ENCODE measurements at regions not wholly inside any gene's neighbourhood (a gene's known extent, or its start where the extent isn't known, plus 50 kb on each side); places are given as distances from the start of the nearest gene placed in this dataset.

DNA sequence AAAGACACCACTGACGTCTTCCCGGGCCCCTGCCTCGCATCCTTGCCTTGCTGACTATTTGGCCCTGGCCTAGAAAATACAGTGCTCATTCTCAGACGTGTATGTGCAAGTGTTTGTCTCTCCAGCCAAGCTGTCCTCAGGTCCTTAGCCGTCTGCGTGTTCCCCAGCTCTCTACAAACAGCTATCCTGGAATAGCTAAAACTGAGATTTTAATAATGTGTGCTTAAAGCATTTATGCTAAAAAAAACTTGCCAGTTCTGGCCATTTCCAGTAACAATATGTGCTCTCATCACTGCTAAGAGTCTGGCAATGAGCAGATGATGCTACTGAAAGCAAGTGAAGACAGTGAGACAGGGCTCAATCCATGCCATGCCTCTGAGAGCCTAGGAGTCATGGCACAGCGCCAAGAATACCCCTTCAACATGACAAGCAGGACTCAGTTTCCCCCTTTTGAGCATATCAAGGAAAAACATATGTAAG lies 55.7 kb downstream of the IRF2BP2 start:
- no peak for DNase-seq (ENCODE audit: low read depth in 2 of 2)

DNA sequence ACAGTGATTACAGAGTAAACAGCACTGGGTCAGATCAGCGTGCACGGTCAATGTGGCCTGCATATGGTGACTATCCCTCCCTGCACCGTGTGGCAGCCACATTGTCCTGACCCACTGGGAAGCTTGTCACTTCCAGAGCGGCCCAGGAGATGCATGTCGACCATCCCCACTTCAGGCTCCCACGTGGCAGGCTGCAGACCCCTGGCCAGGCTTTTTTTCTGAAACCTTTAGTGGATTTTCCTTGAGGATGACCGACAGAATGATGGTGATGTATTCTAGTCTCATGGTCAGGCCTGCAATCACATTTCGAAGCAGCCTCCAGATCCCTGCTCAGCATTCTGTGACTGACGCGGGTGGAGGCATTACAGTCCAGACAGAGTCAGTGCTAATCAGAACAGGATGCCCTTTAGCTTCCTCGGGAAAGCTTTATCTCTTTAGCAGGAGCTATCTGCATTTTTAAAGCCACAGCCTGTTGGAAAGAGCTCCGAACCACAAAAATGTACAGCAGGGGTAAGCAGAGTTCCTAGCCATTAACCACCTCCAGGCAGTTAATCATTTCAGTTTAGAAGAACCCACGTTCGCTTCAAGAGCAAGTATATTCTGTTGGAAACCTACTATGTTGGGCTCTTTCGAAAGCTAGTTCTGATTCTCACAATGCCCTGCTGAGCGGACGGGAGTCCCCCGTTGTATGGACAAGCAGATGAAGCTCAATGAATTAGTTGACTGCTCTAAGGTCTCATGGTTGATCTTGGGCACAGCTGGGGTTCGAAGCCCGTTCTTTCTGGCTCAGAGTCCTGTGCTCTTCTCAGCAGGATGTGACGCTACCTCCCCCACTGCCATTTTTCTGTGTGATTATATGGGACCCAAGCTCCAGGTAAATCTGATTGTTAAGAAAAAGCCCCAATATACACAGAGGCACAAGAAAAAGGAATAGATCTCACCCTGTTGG lies 56.5 kb downstream of the IRF2BP2 start:
- DNase-seq (ENCODE audit: low read depth in 2 of 2) = no peak

DNA sequence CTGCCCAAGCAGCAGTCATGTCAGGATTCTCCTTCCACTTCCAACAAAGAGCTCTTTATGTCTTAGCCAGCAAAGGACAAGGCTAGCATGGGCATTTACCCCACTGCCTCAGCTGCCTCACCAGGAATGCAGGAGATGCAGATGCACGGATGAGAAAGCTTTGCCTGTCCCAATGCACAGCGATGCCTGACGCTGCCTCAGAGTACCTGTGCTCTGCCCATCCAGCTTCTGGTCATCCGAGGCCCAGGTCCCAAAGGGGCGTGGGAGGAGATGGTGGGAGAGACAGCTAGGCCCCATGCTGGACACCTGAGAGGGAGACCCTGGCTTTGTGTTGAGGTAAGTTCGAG lies 59.0 kb downstream of the IRF2BP2 start:
- DNase-seq (ENCODE audit: low read depth in 2 of 2) = no peak

DNA sequence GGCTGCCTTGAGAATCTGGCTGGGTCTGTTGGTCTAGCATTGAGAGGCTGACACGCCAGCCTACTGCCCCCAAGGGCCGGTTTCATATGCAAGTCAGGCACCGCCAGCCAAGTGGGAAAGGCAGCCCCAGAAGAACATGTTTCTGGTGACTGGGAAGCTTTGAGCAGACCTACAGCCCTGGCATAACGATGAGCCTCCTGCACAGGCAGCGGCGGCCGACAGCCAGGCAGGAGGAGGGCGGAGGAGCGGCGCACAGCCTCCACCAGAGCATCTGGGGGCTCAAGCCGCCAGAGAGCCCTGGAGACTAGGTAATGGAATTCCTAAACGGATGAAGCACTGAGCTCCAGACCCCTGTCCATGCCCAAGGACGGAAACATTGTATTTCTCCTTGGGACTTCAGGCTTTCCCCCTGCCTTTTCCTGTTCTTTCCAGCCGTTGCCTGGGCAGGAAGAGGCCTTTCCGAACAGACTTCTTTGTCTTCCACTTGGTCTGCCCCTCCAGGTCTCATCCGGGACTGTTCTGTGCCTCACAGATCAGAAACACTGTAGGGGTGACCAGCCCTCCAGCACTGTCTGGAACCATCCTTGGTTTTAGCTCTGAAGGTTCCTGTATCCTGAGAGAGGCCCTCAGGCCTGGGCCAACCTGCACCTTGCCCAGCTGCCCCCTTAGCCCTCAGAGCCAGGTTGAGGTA lies 59.5 kb downstream of the IRF2BP2 start:
- no peak for DNase-seq (ENCODE audit: low read depth in 2 of 2)

DNA sequence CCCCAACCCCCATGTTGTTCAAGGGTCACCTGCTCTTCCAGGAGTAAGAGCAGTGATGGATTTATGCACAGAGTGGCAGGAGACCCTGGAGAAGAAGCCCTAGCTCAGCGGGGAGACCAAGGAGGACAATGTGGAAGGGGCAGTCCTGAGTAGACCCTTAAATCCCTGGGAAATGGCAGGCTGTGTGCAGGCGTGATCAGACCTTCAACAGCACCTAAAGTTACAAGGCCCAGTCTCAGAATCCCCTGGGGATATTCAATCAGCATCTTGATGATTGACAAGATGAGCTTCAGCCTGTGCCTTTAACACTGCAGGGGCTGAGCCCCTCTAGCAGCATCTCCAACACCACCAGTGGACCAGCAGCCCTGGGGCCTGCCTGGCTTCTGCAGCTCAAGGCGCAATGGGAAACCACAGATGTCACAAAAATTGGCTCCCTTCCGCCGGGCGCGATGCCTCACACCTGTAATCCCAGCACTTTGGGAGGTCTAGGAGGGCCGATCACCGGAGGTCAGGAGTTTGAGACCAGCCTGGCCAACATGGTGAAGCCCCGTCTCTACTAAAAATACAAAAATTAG lies 60.4 kb downstream of the IRF2BP2 start:
- DNase-seq (ENCODE audit: low read depth in 2 of 2) = no peak

DNA sequence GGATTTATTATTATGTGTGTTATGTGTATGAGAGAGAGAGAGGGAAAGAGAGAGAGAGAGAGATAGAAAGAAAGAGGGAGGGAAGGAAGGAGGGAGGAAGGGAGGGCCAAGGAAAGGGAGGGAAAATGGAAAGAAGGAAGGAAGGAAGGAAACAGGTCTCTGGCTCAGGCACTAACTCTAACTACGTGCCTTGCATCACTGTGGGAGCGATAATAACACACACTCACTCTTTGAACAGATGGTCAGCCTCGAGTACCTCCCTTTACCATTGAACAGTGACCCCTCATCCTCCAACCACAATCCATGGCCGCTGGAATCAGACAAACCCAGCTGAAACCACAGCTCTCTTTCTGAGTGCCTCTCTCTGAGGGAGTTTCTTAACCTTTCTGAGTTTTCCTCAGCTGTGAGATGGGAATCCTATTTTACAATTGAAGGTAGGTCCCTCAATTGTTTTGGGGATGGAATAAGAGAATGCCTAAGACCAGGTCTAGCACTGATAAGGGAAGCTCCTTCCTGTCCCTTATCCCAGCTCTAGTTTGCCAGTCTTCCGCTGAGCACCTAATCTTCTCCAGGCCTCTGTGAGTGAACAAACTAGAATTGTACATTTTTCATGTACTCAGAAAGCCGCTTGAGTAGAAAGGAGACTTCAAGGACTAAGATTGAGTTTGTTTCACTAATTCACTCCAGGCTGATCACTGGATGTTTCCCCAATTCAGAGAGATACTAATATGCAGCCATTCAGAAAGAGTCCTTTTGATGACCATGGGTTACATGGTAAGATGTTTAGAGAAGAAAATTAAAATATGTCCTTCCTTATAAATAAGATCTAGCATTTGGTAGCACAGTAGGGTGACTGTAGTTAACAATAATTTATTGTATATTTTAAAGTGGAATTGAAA lies 62.8 kb downstream of the IRF2BP2 start:
- DNase-seq (ENCODE audit: low read depth in 2 of 2) = no peak

DNA sequence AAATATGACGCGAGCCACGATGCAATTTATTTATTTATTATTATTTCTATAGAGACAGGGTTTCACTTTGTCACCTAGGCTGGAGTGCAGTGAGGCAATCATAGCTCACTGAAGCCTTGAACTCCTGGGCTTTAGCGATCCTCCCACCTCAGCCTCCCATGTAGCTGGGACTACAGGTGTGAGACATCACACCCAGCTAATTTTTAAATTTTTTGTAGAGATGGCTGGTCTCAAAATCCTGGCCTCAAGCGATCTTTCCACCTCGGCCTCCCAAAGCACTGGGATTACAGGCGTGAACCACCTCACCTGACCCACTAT lies 63.6 kb downstream of the IRF2BP2 start:
- DNase-seq (ENCODE audit: low read depth in 2 of 2) = no peak

DNA sequence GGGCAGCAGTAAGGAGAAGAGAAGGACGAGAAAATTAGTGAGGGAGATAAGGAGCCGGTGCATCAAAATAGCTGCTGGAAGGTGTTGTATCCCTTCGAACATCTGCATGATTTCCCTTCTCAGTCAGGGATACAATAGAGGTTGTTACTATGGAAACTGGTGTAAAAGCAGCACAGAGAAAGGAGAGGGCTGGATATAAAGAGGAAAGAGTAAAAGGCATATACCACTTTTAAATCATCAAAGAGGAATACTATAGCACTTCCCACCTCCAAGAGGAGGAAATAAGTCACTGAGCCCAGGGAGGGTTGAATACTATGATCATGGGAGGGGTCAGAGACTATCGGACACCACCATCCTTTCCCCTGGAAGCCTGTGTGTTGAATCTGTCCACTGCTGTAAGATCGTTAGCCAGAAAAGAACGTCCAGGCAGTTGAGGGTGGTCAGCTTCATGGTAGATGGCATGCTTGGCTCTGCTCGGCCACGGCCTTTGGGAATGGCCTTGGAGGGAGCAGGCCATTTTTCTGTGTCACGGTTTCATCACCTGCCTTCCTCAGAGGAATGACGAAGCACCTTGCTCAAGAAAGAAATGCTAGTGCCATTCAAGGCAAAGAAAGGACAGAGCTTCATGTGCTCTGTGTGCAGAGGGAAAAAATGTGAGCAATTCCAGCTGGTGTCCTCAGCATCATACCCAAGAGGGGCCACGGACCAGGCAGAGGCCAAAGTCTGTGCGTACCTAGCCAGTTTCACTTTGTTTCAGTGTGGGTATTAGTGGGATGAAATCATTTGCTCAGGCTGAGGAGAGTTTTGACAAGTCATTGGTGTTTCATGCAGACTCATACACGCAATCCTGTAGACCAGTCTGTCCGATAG lies 64.2 kb downstream of the IRF2BP2 start:
- DNase-seq (ENCODE audit: low read depth in 2 of 2) = no peak

DNA sequence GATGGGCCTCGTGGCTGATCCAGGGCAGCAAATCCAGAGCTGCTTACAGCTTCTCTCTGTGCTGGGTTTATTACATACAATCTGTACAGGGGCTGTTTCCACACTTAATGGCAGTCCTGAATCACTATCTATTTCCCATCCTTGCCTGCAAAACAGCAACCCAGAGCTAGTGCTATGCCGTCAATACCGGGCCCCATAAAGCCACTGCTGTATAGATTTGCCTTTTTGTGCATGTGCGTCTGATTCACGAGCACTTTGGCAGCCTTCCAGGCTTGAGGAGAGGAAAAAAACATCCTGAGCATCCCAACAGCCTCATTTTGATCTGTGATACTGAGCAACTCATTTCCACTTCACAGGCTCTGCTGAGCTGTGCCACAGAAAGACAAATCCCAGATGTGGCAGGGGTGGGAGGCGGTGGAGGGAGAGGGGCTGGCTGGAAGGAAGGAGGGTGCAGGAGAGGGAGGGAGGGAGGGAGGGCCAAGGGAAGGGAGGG lies 65.2 kb upstream of the TARBP1 start:
- DNase-seq (ENCODE audit: low read depth in 2 of 2) = peak in 1 of 2 donors; percentile 16

DNA sequence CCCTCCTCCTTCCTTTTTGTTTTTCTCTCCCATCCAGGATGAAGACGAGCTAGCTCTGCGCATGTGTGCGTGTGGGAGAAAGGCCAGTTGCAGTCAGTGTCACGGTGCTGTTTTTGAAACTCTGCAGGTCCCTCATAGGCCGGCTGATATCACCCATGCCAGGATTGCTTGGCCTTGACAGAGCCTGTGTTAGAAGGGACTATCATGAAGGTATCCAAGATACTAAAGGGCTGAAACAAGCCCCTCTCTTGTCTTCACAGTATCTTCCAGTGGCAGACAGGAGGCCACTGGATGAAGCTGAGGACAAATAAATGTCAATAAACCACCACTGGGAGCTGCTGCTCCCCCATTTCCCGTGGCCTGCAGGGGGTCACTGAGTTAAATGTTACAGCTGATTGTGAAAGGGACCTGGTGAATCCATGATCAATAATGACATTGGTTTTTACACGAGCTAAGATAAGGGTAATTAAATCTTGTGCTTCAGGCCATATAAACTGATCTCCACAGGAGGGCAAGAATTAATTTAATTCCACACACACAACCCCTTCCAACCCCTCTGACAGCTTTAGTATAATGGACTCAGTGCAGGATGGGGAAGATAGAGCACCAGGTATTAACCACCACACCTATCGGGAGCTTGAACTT lies 64.6 kb upstream of the TARBP1 start:
- DNase-seq (ENCODE audit: low read depth in 2 of 2) = no peak

DNA sequence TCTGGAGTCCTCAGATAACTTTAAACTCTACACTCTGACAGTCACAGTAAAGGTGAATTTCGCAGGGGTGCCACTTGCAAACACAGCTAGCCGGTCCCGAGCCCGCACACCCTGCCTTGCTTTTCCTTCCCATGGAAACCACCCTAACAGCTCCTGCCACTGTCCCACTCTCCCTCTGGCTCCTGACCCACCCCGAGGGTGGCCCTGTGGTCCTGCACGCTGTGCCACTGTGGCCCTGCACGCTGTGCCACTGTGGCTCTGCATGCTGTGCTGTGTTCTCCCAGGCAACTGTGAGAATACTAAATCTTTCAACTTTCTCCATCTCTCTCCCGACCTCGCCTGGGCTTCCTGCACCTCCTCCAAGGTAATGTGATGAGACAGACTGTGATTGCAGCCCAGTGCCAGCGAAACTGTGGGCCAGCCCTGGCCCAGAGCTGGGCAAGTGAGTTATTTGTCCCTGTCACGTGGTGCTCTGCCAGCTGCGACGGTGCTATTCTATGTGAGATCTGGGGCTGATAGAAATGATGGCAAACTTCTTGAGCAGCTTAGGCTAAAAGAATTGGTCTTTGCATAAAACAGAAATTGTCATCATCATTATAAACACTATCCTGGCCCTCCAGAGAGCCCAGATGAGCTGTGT lies 63.4 kb upstream of the TARBP1 start:
- no peak for DNase-seq (ENCODE audit: low read depth in 2 of 2)

DNA sequence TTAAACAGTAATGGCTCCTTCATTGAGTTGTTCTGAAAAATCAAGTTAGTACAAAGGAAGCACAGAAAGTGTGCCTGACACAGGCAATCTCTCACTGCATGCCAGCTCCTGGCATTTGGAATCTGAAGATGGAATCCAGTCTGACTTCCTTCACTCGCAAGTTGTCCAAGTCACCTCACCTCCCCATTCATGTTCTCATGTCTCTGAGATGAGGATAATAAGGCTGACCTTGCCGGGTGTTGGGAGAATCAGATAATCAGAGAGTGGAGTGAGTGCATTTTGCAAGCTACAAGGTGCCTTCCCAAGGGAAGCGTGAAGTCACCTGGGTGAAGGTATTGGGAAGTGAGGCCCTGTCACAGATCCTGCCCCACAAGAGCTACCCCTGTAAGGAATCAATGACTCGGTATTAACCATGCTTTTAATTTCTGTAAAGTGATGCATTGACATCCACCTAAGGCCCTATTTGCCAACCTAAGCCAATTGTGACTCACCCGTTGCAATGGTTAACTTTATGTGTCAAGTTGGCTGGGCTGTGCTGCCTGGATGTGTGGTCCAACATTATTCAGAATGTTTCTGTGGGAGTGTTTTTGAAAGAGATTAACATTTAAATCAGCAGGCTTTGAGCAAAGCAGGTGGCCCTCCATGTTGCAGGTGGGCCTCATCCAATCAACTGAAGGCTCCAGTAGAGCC lies 62.5 kb upstream of the TARBP1 start:
- no peak for DNase-seq (ENCODE audit: low read depth in 2 of 2)

DNA sequence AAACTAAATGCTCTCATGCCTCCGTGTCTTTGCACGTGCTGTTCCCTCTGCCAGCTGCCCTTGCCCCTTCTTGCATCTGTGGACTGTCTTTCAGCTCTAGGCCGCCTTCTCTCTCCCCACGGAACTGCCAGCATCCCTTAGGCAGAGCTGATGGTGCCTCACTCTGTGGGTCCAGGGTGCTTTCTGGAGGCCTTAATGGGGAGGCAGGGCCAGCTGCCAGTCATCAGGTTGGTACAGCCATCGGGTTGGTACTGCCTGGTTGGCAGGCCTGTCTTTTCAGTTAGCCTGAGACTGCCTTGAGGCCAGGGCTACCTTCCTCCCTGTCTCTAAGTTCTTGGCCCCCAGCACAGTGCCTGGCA lies 61.4 kb upstream of the TARBP1 start:
- DNase-seq (ENCODE audit: low read depth in 2 of 2) = no peak

DNA sequence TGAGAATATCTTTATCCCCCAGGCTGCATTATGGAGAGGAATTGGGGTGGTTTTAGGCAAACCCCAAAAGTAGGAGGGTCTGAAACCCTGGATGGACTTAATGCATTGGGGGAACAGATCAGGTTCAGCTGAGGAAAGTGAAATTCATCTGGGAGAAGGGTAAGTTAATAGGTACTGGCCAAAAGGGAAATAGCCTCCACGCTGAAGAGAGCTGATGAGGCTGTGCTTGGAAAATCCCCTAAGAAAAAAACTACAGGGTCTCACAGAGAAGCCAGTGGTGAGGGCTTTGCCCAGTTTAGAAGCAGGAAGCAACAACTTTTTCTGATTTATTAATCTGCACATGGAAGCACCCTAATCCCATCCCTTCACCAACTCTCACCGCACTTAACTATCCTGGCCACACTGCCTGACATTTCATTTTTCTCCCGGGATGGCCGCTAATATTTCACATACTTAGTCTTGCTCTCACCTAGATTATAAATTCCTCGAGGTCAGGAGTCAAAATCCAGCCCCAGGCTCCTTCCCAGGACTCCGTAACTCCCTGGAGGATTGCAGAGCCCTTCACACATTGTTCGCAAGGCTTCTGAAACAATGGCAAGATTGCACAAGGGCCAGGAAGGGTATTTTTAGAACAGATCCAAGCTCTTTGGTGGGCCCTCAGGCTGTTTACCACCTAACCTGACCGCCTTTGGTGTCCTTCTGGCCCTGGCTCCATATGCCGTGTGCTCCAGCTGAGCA lies 60.9 kb upstream of the TARBP1 start:
- no peak for DNase-seq (ENCODE audit: low read depth in 2 of 2)

DNA sequence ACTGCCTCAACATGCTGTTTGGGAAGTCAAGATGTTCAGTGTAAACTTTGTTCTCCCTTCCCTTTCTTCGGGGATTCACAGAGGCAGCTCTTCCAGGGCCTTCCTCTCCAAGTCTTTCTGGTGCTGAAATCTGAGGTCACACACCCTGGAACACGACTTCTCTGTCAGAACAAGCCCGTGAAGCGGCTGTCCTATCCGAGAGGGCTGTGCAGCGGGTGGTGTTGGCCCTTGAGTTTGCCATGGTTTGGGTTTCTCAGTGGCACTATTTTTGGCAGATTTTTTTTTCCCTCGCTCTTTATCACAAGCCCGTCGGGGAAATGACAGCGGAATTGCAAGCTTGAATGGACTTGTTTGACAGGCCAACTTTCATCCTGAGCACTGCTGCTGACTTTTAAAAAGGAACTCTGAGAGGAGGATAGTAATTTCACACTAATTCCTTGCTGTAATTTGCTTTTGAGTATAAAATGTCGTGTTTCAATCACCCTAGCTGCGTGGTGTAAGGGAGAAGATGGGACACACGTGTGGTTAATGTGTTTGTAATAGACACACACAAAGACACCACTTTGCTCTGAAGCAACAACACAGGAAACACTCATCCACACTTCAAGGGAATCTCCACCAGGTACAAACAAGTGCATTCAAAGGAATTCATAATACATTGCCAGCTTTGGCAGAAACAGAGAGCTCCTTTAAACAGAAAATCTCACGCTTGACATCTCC lies 60.1 kb upstream of the TARBP1 start:
- DNase-seq (ENCODE audit: low read depth in 2 of 2) = no peak

DNA sequence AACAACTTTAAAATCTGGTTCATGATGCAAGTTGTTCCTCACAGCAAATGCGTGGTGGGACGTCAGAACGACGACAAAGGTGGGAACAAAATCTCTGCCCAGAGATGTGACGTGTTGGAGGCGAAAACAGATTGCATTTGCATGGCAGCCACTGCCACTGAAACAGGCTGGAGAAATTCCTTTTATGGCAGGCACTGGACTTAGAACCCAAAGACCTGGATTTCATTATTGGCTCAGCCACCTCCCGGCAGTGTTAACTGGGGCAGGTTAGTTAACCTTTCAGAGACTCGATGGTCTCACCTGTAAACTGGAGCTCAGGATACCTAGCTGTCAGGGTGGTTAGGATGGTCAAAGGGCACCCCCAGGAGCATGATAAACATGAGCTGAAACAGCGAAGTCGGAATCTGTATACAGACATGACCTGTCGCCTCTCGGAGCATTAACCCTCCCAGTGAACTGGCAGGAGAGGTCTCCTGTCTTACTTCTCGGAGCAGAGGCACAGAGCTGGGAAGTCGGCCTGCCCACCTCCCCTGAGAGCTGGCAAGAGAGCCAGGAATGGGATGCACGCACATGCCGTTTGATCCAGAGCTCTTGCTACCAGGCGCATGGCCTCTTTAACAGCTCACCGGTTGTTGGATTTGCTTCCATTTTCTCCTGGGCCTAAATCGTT lies 59.2 kb upstream of the TARBP1 start:
- DNase-seq (ENCODE audit: low read depth in 2 of 2) = no peak

DNA sequence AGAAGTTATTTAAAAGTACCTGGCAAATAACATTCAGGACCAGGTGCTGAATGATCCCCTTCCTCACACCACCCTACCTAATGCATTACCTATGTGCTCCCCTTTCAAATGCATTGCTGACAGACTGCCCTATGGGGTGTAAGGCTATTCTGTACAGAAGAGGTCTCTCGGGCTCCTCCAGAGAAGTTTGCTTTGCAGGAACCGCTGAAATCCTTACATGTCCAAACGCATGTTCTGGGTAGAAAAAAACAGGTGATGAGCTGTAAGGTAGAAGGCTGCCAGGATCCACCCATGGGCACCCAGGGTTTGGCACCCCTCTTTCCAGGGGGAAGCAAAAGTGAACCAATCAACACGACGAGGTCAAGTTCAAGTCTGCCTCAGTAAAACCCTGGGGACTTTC lies 58.3 kb upstream of the TARBP1 start:
- DNase-seq (ENCODE audit: low read depth in 2 of 2) = no peak
